Right lobe of liver (tissue), 6 donors: ENCODE measurements at regions not wholly inside any gene's neighbourhood (a gene's known extent, or its start where the extent isn't known, plus 50 kb on each side); places are given as distances from the start of the nearest gene placed in this dataset.

Experiments
- ATAC-seq, 4 donors: fragments of 200-7000 bp; cut with Tn5 transposase; one replicate each; pipeline ENCODE4 v1.9.1; 2020; ENCODE audit warnings: mild to moderate bottlenecking in 4 of 4, moderate library complexity in 4 of 4
- DNase-seq, 3 donors: peaks; one replicate each; pipeline ENCODE4 v3.0.0-alpha.2; 2020
- H3K27ac ChIP-seq, 3 donors: fragments of 200-600 bp; one replicate each; pipeline ENCODE4 v1.8.0; 2022
- H3K27me3 ChIP-seq, 2 donors: fragments of 200-600 bp; one replicate each; pipeline ENCODE4 v1.8.0; 2022
- H3K36me3 ChIP-seq, 4 donors: fragments of 200-600 bp; sonication (generic) in 1 of 4; one replicate each; pipeline versions ENCODE4 v1.5.1 to v1.8.0; 2017 to 2022; ENCODE audit warnings: control low read depth in 1 of 4
- H3K4me1 ChIP-seq, 4 donors: fragments of 200-600 bp; sonication (generic) in 1 of 4; one replicate each; pipeline versions ENCODE4 v1.5.1 to v1.8.0; 2017 to 2022; ENCODE audit warnings: control low read depth in 1 of 4
- H3K4me3 ChIP-seq, 3 donors: fragments of 200-600 bp; one replicate each; pipeline ENCODE4 v1.8.0; 2022
- H3K9me3 ChIP-seq, 4 donors: fragments of 200-600 bp; sonication (generic) in 1 of 4; one replicate each; pipeline versions ENCODE4 v1.5.1 to v1.8.0; 2017 to 2022; ENCODE audit warnings: control low read depth in 1 of 4
- POLR2A ChIP-seq: fragments of 450-650 bp; IDR thresholded peaks from one replicate; pipeline ENCODE4 v1.6.1; 2017; ENCODE audit warnings: antibody characterized with exemption, mild to moderate bottlenecking
- WGBS: methylation state at CpG from one replicate; pipeline ENCODE4 v1.1.6; 2018; ENCODE audit warnings: low coverage, low lambda C conversion rate; ENCODE audit not compliant: insufficient coverage; ENCODE audit errors: missing lambda C conversion rate; 5-methylcytosine and 5-hydroxymethylcytosine counted together
- intact Hi-C, 2 donors: fragments of 100-400 bp; cut with DNase I; formaldehyde crosslinking; loops; one replicate each; pipeline versions ENCODE4 v1.11.2 to v1.14.1; 2022
- TF ChIP-seq, protein P1 (sequence below), 4 donors: fragments of 200-600 bp in 3 of 4; fragments of 450-650 bp in 1 of 4; IDR thresholded peaks; one replicate each; pipeline versions ENCODE4 v1.5.1 to v1.8.0; 2016 to 2022; ENCODE audit warnings: antibody characterized with exemption in 4 of 4, mild to moderate bottlenecking in 2 of 4
- donor health status: DM: no; HTN: yes; CAD: no.
- donor health status: DM: no; HTN: no; CAD: no.
- donor health status: DM: no; HTN: no; CAD: no.
- donor health status: DM: no; HTN: yes; CAD: no.
- donor health status: DM: no; HTN: yes; CAD: no.

DNA sequence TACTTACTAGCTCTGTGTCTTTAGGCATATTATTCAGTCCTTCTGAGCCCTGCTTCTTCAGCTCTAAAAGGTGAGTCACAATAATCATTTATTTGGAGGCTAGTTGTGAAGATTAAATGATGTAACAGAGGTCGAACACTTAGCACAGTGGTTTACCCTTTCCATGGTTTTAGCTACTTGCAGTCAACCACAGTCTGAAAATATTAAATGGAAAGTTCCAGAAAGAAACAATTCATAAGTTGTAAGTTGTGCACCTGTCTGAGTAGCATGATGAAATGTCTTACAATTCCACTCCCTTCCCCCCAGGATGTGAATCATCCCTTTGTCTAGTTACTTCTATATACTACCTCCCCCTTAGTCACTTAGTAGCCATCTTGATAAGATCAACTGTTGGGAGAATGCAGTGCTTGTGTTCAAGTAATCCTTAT is 217.6 kb upstream of the THUMPD2 start:
- TF ChIP-seq POLR2A = no peak
- TF ChIP-seq, protein P1, sequence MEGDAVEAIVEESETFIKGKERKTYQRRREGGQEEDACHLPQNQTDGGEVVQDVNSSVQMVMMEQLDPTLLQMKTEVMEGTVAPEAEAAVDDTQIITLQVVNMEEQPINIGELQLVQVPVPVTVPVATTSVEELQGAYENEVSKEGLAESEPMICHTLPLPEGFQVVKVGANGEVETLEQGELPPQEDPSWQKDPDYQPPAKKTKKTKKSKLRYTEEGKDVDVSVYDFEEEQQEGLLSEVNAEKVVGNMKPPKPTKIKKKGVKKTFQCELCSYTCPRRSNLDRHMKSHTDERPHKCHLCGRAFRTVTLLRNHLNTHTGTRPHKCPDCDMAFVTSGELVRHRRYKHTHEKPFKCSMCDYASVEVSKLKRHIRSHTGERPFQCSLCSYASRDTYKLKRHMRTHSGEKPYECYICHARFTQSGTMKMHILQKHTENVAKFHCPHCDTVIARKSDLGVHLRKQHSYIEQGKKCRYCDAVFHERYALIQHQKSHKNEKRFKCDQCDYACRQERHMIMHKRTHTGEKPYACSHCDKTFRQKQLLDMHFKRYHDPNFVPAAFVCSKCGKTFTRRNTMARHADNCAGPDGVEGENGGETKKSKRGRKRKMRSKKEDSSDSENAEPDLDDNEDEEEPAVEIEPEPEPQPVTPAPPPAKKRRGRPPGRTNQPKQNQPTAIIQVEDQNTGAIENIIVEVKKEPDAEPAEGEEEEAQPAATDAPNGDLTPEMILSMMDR (IDR thresholded peaks at IDR 0.05) = no peak
- Histone ChIP-seq H3K27me3 (no peaks in the 10 kb centered on the region), H3K36me3 (no peaks in the 10 kb centered on the region), H3K9me3 (no peaks in the 10 kb centered on the region), H3K4me3 (no peak overlapping the region), H3K4me1 (no peaks in the 10 kb centered on the region), H3K27ac (no peak overlapping the region)
- WGBS = 30% methylated on average over 1 of the region's 1 CpG
- intact Hi-C loops = no loop called here
- ATAC-seq (no peak), DNase-seq (no peak)

DNA sequence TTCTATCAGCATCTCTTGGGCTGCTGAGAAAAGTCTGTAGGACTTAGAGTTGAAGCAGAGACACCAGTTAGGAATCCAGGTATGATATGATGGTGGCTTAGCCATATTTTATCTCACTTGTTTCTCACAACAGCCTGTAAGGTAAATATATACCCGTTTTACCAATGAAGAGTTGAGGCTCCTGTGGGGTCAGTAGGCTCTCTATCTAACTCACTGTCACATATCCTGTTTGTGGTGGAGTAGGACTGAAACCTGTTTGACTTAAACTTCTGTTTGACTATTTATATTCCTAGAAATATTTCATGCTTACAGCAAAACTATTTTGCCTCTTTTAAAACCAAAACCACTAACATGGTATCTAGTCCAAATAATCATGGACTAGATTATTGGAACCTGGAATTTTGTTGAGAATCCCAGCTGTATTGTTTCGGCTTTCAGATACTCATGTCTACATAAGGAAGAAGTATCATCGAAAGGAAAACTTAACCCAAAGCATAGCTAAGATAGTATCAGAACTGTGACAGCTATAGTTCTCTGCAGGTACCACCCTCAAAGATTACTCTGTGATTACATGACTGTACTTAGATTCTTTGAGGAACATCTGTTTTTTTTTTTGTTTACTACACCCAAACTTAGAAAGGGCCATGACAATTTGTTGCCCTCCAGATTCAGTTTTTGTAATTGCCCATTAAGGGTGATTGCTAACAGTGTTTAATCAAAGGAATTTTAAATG is 216.1 kb upstream of the THUMPD2 start:
- Histone ChIP-seq H3K27me3 (no peaks in the 10 kb centered on the region), H3K4me3 (no peak overlapping the region), H3K27ac (no peak overlapping the region), H3K36me3 (no peaks in the 10 kb centered on the region), H3K4me1 (no peaks in the 10 kb centered on the region), H3K9me3 (no peaks in the 10 kb centered on the region)
- ATAC-seq (no peak), DNase-seq (no peak)
- 54% methylated on average over 3 of the region's 3 CpGs for WGBS
- intact Hi-C loops = no loop called here
- TF ChIP-seq POLR2A = no peak
- TF ChIP-seq, protein P1 (IDR thresholded peaks at IDR 0.05) = no peak

DNA sequence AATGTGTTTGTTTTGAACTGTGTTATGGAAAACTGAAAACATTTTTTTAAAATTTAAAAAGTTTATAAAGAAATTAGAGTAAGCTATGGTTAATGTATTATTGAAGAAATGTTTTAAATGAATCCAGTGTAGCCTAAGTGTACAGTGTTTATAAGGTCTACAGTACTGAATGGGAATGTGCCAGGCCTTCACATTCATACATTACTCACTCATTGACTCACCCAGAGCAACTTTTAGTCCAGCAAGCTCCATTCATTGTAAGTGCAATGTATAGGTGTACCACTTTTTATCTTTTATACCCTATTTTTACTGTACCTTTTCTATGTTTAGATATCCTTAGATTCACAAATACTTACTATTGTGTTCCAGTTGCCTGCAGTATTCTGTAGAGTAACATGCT is 215.1 kb upstream of the THUMPD2 start:
- TF ChIP-seq POLR2A = no peak
- TF ChIP-seq, protein P1 (IDR thresholded peaks at IDR 0.05) = no peak
- Histone ChIP-seq H3K27ac (no peak overlapping the region), H3K9me3 (no peaks in the 10 kb centered on the region), H3K4me3 (no peak overlapping the region), H3K36me3 (no peaks in the 10 kb centered on the region), H3K4me1 (no peaks in the 10 kb centered on the region), H3K27me3 (no peaks in the 10 kb centered on the region)
- no peak for ATAC-seq
- no peak for DNase-seq
- intact Hi-C loops = no loop called here

DNA sequence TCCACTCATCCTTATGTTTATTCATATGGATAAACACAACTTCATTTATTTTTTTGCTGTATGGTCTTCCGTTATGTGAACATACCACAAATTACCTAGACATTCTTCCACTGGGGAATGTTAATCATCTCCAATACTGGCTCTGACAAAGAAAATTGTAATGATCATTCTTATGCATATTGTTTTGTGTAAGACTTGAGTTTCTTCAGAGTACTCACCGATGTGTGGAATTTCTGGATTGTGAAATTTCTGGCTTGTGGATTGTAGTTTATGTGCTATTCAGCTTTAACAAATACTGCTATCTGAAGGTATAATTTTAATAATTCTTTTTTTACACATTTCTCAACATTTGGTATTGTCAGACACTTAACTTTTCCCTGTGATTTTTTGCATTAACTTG is 212.2 kb upstream of the THUMPD2 start:
- H3K4me3 ChIP-seq = no peak overlapping the region
- TF ChIP-seq, protein P1 (IDR thresholded peaks at IDR 0.05) = no peak
- no peak for TF ChIP-seq POLR2A
- DNase-seq (no peak), ATAC-seq (no peak)
- intact Hi-C loops = no loop called here
- no peak overlapping the region for H3K27ac ChIP-seq
- H3K9me3 ChIP-seq = no peaks in the 10 kb centered on the region
- H3K36me3 ChIP-seq = no peaks in the 10 kb centered on the region
- H3K4me1 ChIP-seq = no peaks in the 10 kb centered on the region
- H3K27me3 ChIP-seq = no peaks in the 10 kb centered on the region
- WGBS = 35% methylated on average over 2 of the region's 2 CpGs
